Loucy (cell line): ENCODE measurements at regions not wholly inside any gene's neighbourhood (a gene's known extent, or its start where the extent isn't known, plus 50 kb on each side); places are given as distances from the start of the nearest gene placed in this dataset.

Source experiments
- H2AFZ ChIP-seq: fragments of 200-600 bp; sonication (generic); 2 replicates; pipeline ENCODE4 v1.6.0; 2016; ENCODE audit warnings: antibody characterized with exemption, mild to moderate bottlenecking, low read length, moderate library complexity
- H3F3A ChIP-seq: fragments of 200-600 bp; 2 replicates; pipeline ENCODE4 v1.6.0; 2016; ENCODE audit warnings: antibody characterized with exemption, low read depth, mild to moderate bottlenecking
- H3K27me3 ChIP-seq: fragments of 200-600 bp; sonication (generic); 2 replicates; pipeline ENCODE4 v1.6.1; 2014; ENCODE audit warnings: low read length, mild to moderate bottlenecking; ENCODE audit not compliant: insufficient read depth, poor library complexity, severe bottlenecking
- H3K36me3 ChIP-seq: fragments of 200-600 bp; sonication (generic); 2 replicates; pipeline ENCODE4 v1.6.1; 2016; ENCODE audit warnings: low read length; ENCODE audit not compliant: insufficient read depth
- H3K4me1 ChIP-seq: fragments of 200-600 bp; sonication (generic); 2 replicates; pipeline ENCODE4 v1.5.1; 2014; ENCODE audit warnings: low read length, mild to moderate bottlenecking; ENCODE audit not compliant: insufficient read depth, poor library complexity, severe bottlenecking
- H3K4me2 ChIP-seq: fragments of 200-600 bp; sonication (generic); 2 replicates; pipeline ENCODE4 v1.6.0; 2014; ENCODE audit warnings: antibody characterized with exemption, low read length, low read depth, mild to moderate bottlenecking; ENCODE audit not compliant: poor library complexity, severe bottlenecking
- H3K4me3 ChIP-seq: fragments of 200-600 bp; sonication (generic); 2 replicates; pipeline ENCODE4 v1.5.1; 2014; ENCODE audit warnings: low read length, mild to moderate bottlenecking, mixed read lengths; ENCODE audit not compliant: poor library complexity, severe bottlenecking
- H3K79me2 ChIP-seq: fragments of 200-600 bp; sonication (generic); 2 replicates; pipeline ENCODE4 v1.6.1; 2014; ENCODE audit warnings: low read length; ENCODE audit not compliant: insufficient read depth
- H3K9ac ChIP-seq: fragments of 200-600 bp; sonication (generic); 2 replicates; pipeline ENCODE4 v1.6.0; 2014; ENCODE audit warnings: mild to moderate bottlenecking, low read depth, low read length, moderate library complexity; ENCODE audit not compliant: poor library complexity, severe bottlenecking
- H3K9me2 ChIP-seq: fragments of 200-600 bp; sonication (generic); replicated peaks from 2 replicates; pipeline ENCODE4 v1.6.1; 2016; ENCODE audit warnings: low read depth, low read length, mixed read lengths
- H3K9me3 ChIP-seq: fragments of 200-600 bp; sonication (generic); 2 replicates; pipeline ENCODE4 v1.6.1; 2014; ENCODE audit warnings: mild to moderate bottlenecking, antibody characterized with exemption, low read length, low read depth; ENCODE audit not compliant: insufficient read depth
- H4K20me1 ChIP-seq: fragments of 200-600 bp; sonication (generic); 2 replicates; pipeline ENCODE4 v1.6.0; 2014; ENCODE audit warnings: antibody characterized with exemption, low read length, mild to moderate bottlenecking; ENCODE audit not compliant: insufficient read depth, poor library complexity, severe bottlenecking
- CTCF ChIP-seq: fragments of 200-600 bp; sonication (generic); conservative IDR thresholded peaks from 2 replicates; pipeline ENCODE4 v1.5.1; 2014; ENCODE audit warnings: mild to moderate bottlenecking, antibody characterized with exemption, low read length
- EZH2phosphoT487 ChIP-seq: fragments of 200-600 bp; IDR thresholded peaks from 2 replicates; pipeline ENCODE4 v1.6.1; 2018; ENCODE audit warnings: antibody characterized with exemption, mild to moderate bottlenecking, moderate library complexity, borderline replicate concordance

GRCh38 chr14:40413136-40413535, 980.9 kb upstream of the FBXO33 start:
- H3K9me3 ChIP-seq, result no peaks in the 10 kb centered on the region; the same call in 1 of the 2 replicates
- no peaks in the 10 kb centered on the region for H4K20me1 ChIP-seq
- no peaks in the 10 kb centered on the region for H3K9me2 ChIP-seq
- TF ChIP-seq CTCF (no peak), EZH2phosphoT487 (no peak)
- no peak overlapping the region for H3K9ac ChIP-seq
- H3K79me2 ChIP-seq, result no peaks in the 10 kb centered on the region
- H3K4me2 ChIP-seq, result no peak overlapping the region
- H3F3A ChIP-seq, result no peaks in the 10 kb centered on the region
- no peaks in the 10 kb centered on the region for H3K36me3 ChIP-seq
- no peak overlapping the region for H2AFZ ChIP-seq
- H3K4me1 ChIP-seq, result no peaks in the 10 kb centered on the region
- H3K4me3 ChIP-seq, result no peak overlapping the region
- H3K27me3 ChIP-seq, result no peaks in the 10 kb centered on the region

- Histone ChIP-seq H3K9ac (no peak overlapping the region), H2AFZ (no peak overlapping the region), H3K9me3 (no peaks in the 10 kb centered on the region; the same call in 1 of the 2 replicates), H4K20me1 (no peaks in the 10 kb centered on the region), H3K36me3 (no peaks in the 10 kb centered on the region), H3K4me3 (no peak overlapping the region), H3F3A (no peaks in the 10 kb centered on the region), H3K4me1 (no peaks in the 10 kb centered on the region), H3K4me2 (no peak overlapping the region), H3K79me2 (no peaks in the 10 kb centered on the region), H3K27me3 (no peaks in the 10 kb centered on the region), H3K9me2 (no peaks in the 10 kb centered on the region)
- TF ChIP-seq EZH2phosphoT487 (no peak), CTCF (no peak)
These were observed 978.5 kb upstream of the FBXO33 start for GRCh38 chr14:40410708-40411107.

GRCh38 chr14:40402957-40403356, 970.7 kb upstream of the FBXO33 start:
- H3K9me2 ChIP-seq, result no peaks in the 10 kb centered on the region; the same call in 1 of the 2 replicates
- TF ChIP-seq CTCF (no peak), EZH2phosphoT487 (no peak)
- no peaks in the 10 kb centered on the region; the same call in 1 of the 2 replicates for H3K9me3 ChIP-seq
- H4K20me1 ChIP-seq, result no peaks in the 10 kb centered on the region
- no peak overlapping the region for H3K4me2 ChIP-seq
- no peak overlapping the region for H2AFZ ChIP-seq
- H3K9ac ChIP-seq, result no peak overlapping the region
- H3K27me3 ChIP-seq, result no peaks in the 10 kb centered on the region
- no peak overlapping the region for H3K4me3 ChIP-seq
- no peaks in the 10 kb centered on the region for H3K79me2 ChIP-seq
- no peaks in the 10 kb centered on the region for H3K36me3 ChIP-seq
- H3F3A ChIP-seq, result no peaks in the 10 kb centered on the region
- no peaks in the 10 kb centered on the region for H3K4me1 ChIP-seq
